GM12878 (cell line): ENCODE measurements at regions not wholly inside any gene's neighbourhood (a gene's known extent, or its start where the extent isn't known, plus 50 kb on each side); places are given as distances from the start of the nearest gene placed in this dataset.

Source experiments
- ATAC-seq: fragments of 200-7000 bp; cut with Tn5 transposase; 3 replicates; pipeline ENCODE4 v1.9.1; 2020; ENCODE audit warnings: mild to moderate bottlenecking, moderate library complexity
- BruUV-seq: library from RNA; stranded (reverse); fragments of 400-500 nt; replicated peaks from 2 replicates; lab custom pipeline; 2021; lab: Mats Ljungman, UMichigan
- CTCF ChIA-PET: fragments of 300-600 bp; sonication (Branson Sonifier 250); formaldehyde crosslinking; extraction: SDS; loops from one replicate; lab custom pipeline; 2021; ENCODE audit warnings: inconsistent platforms; lab: Yijun Ruan, JAX
- POLR2A ChIA-PET: fragments of 350-600 bp; formaldehyde crosslinking; extraction: SDS; loops from one replicate; lab custom pipeline; 2021; ENCODE audit warnings: inconsistent platforms; lab: Charles Lee
- RAD21 ChIA-PET: fragments of 300-600 bp; sonication (Branson Sonifier 250); formaldehyde crosslinking; loops from one replicate; lab custom pipeline; 2023; ENCODE audit warnings: antibody characterized with exemption; ENCODE audit not compliant: unreplicated experiment; lab: Charles Lee
- SMC1A ChIA-PET: fragments of 300-600 bp; sonication (Branson Sonifier 250); formaldehyde crosslinking; loops from one replicate; lab custom pipeline; 2023; ENCODE audit not compliant: unreplicated experiment, uncharacterized antibody; lab: Charles Lee
- DNase-seq: peaks from one replicate; pipeline ENCODE4 v3.0.0-alpha.2; 2011; ENCODE audit warnings: low read depth, low spot score
- FAIRE-seq: peaks from 3 replicates; lab custom pipeline; 2011; peaks lifted over from hg19 to GRCh38; lab: Jason Lieb, UNC
- H2AFZ ChIP-seq: 2 replicates; pipeline ENCODE4 v1.6.0; 2011; ENCODE audit warnings: low read depth, low read length, control low read depth; ENCODE audit not compliant: control insufficient read depth
- H3K27ac ChIP-seq: 2 replicates; pipeline ENCODE4 v1.5.1; 2011; ENCODE audit warnings: control low read depth; ENCODE audit not compliant: control insufficient read depth, insufficient read depth
- H3K27me3 ChIP-seq, 2 experiments: replicated peaks in 1 of 2; 2 replicates each; pipeline versions ENCODE4 v1.6.0 to v1.6.1; 2011; ENCODE audit warnings: low read length in 1 of 2; ENCODE audit not compliant: control insufficient read depth in 2 of 2, insufficient read depth in 2 of 2
- H3K36me3 ChIP-seq, 2 experiments: 2 replicates each; pipeline ENCODE4 v1.5.1; 2011; ENCODE audit warnings: low read length in 1 of 2; ENCODE audit not compliant: control insufficient read depth in 2 of 2, insufficient read depth in 2 of 2
- H3K4me1 ChIP-seq: 2 replicates; pipeline ENCODE4 v1.6.1; 2011; ENCODE audit warnings: mild to moderate bottlenecking, low read length, moderate library complexity, mixed read lengths; ENCODE audit not compliant: control insufficient read depth, insufficient read depth
- H3K4me2 ChIP-seq: 2 replicates; pipeline ENCODE4 v1.6.0; 2011; ENCODE audit warnings: control low read depth; ENCODE audit not compliant: control insufficient read depth, insufficient read depth
- H3K4me3 ChIP-seq: fragments of 200-600 bp; sonication (generic); 2 replicates; pipeline ENCODE4 v1.5.1; 2016
- H3K79me2 ChIP-seq: 2 replicates; pipeline ENCODE4 v1.6.0; 2011; ENCODE audit warnings: low read length; ENCODE audit not compliant: control insufficient read depth, insufficient read depth
- H3K9ac ChIP-seq: 2 replicates; pipeline ENCODE4 v1.8.0; 2011; ENCODE audit warnings: low read length, control low read depth, mixed read lengths; ENCODE audit not compliant: control insufficient read depth, insufficient read depth
- H3K9me3 ChIP-seq: replicated peaks from 3 replicates; pipeline ENCODE4 v1.5.1; 2011; ENCODE audit warnings: mild to moderate bottlenecking, low read length; ENCODE audit not compliant: control insufficient read depth, insufficient read depth
- H4K20me1 ChIP-seq: 2 replicates; pipeline ENCODE4 v1.6.0; 2011; ENCODE audit not compliant: control insufficient read depth, insufficient read depth
- ASH2L ChIP-seq: fragments of 300-600, 200-600 bp; sonication (generic); IDR thresholded peaks from 2 replicates; pipeline ENCODE4 v1.6.1; 2017; ENCODE audit warnings: low read depth, mild to moderate bottlenecking, borderline replicate concordance
- ETV6 ChIP-seq, 2 experiments: fragments of 450-650 bp in 1 of 2; IDR thresholded peaks in 1 of 2; conservative IDR thresholded peaks in 1 of 2; 2 replicates each; pipeline ENCODE4 v1.6.1; 2014; ENCODE audit warnings: antibody characterized with exemption in 1 of 2, borderline replicate concordance in 1 of 2, low read depth in 1 of 2, mild to moderate bottlenecking in 1 of 2, moderate library complexity in 1 of 2
- GATAD2B ChIP-seq: fragments of 450-650 bp; conservative IDR thresholded peaks from 2 replicates; pipeline ENCODE4 v1.6.1; 2017; ENCODE audit warnings: low read depth, mild to moderate bottlenecking, moderate library complexity
- JUNB ChIP-seq: IDR thresholded peaks from 2 replicates; pipeline ENCODE4 v1.6.1; 2016; ENCODE audit warnings: antibody characterized with exemption, mild to moderate bottlenecking
- LARP7 ChIP-seq: fragments of 450-650 bp; IDR thresholded peaks from 2 replicates; pipeline ENCODE4 v1.6.1; 2017; ENCODE audit warnings: mild to moderate bottlenecking
- MTA3 ChIP-seq: IDR thresholded peaks from 2 replicates; pipeline ENCODE4 v1.6.1; 2012; ENCODE audit warnings: low read length, inconsistent platforms, borderline replicate concordance
- NFYB ChIP-seq: IDR thresholded peaks from 2 replicates; pipeline ENCODE4 v1.6.1; 2011; ENCODE audit warnings: low read depth, mild to moderate bottlenecking, low read length, improper control_type of control experiment, moderate library complexity; ENCODE audit not compliant: insufficient read depth
- POU2F2 ChIP-seq: IDR thresholded peaks from 3 replicates; pipeline ENCODE4 v1.6.1; 2011; ENCODE audit warnings: low read depth, mild to moderate bottlenecking, low read length, borderline replicate concordance
- SP1 ChIP-seq: IDR thresholded peaks from one replicate; pipeline ENCODE4 v1.6.1; 2011; ENCODE audit warnings: low read depth, low read length
- STAT1 ChIP-seq: fragments of 450-650 bp; conservative IDR thresholded peaks from 2 replicates; pipeline ENCODE4 v1.6.1; 2014; ENCODE audit warnings: antibody characterized with exemption, mild to moderate bottlenecking
- TCF12 ChIP-seq: IDR thresholded peaks from 2 replicates; pipeline ENCODE4 v1.6.1; 2011; ENCODE audit warnings: low read depth, mild to moderate bottlenecking, low read length
- ZSCAN29 ChIP-seq: fragments of 450-650 bp; IDR thresholded peaks from 2 replicates; pipeline ENCODE4 v1.6.1; 2017; ENCODE audit warnings: mild to moderate bottlenecking, moderate library complexity
- WGBS: methylation state at CpG from one replicate; pipeline ENCODE4 v1.1.6; 2016; ENCODE audit warnings: low lambda C conversion rate; ENCODE audit not compliant: insufficient replicate concordance, insufficient coverage; ENCODE audit errors: missing lambda C conversion rate; 5-methylcytosine and 5-hydroxymethylcytosine counted together
- in situ Hi-C: fragments of 300-500 bp; cut with MboI; formaldehyde crosslinking; loops from 9 replicates; pipeline ENCODE4 v1.14.3; 2018; ENCODE audit warnings: mixed read lengths
- intact Hi-C: fragments of 100-400 bp; cut with micrococcal nuclease; formaldehyde crosslinking; loops from one replicate; pipeline ENCODE4 v1.14.2; 2022; ENCODE audit not compliant: unreplicated experiment
- TF ChIP-seq, protein P1 (sequence below): fragments of 450-650 bp; IDR thresholded peaks from 2 replicates; pipeline ENCODE4 v1.6.1; 2017; ENCODE audit warnings: low read depth, mild to moderate bottlenecking, moderate library complexity
- TF ChIP-seq, protein P2 (sequence below): fragments of 450-650 bp; IDR thresholded peaks from 2 replicates; pipeline ENCODE4 v1.6.1; 2017; ENCODE audit warnings: mild to moderate bottlenecking
- TF ChIP-seq, protein P3 (sequence below): fragments of 450-650 bp; conservative IDR thresholded peaks from 2 replicates; pipeline ENCODE4 v1.6.1; 2017; ENCODE audit warnings: mild to moderate bottlenecking, moderate library complexity
- TF ChIP-seq, protein P4 (sequence below): fragments of 450-650 bp; formaldehyde crosslinking; IDR thresholded peaks from 2 replicates; pipeline ENCODE4 v1.4.0; 2022; ENCODE audit warnings: mild to moderate bottlenecking, moderate library complexity

DNA sequence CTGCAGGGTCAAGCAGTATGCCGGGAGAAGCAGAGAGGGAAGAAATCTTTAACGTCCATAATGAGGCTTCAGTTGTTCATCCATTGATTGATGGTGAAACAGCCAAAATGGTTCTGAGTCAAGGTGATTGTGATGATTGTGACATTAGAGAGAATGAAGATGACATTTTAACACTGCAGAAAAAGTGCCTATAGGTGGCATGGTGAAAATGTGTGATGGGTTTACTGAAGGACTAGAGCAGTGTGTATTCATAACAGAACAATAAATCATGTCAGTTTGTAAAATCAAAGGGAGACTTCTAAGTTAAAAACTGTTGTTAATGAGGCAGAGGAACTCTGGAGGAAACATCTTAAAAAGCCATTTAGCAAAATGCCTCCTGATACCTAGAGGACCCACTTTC is 57.7 kb upstream of the CAND1 start:
- H3K27me3 ChIP-seq = no peaks in the 10 kb centered on the region; a peak in 1 of 4 replicates
- TF ChIP-seq, protein P1, sequence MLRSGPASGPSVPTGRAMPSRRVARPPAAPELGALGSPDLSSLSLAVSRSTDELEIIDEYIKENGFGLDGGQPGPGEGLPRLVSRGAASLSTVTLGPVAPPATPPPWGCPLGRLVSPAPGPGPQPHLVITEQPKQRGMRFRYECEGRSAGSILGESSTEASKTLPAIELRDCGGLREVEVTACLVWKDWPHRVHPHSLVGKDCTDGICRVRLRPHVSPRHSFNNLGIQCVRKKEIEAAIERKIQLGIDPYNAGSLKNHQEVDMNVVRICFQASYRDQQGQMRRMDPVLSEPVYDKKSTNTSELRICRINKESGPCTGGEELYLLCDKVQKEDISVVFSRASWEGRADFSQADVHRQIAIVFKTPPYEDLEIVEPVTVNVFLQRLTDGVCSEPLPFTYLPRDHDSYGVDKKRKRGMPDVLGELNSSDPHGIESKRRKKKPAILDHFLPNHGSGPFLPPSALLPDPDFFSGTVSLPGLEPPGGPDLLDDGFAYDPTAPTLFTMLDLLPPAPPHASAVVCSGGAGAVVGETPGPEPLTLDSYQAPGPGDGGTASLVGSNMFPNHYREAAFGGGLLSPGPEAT = no peak
- TF ChIP-seq, protein P2, sequence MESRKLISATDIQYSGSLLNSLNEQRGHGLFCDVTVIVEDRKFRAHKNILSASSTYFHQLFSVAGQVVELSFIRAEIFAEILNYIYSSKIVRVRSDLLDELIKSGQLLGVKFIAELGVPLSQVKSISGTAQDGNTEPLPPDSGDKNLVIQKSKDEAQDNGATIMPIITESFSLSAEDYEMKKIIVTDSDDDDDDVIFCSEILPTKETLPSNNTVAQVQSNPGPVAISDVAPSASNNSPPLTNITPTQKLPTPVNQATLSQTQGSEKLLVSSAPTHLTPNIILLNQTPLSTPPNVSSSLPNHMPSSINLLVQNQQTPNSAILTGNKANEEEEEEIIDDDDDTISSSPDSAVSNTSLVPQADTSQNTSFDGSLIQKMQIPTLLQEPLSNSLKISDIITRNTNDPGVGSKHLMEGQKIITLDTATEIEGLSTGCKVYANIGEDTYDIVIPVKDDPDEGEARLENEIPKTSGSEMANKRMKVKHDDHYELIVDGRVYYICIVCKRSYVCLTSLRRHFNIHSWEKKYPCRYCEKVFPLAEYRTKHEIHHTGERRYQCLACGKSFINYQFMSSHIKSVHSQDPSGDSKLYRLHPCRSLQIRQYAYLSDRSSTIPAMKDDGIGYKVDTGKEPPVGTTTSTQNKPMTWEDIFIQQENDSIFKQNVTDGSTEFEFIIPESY = no peak
- TF ChIP-seq MTA3 = no peak
- TF ChIP-seq SP1 = no peak
- TF ChIP-seq, protein P3, sequence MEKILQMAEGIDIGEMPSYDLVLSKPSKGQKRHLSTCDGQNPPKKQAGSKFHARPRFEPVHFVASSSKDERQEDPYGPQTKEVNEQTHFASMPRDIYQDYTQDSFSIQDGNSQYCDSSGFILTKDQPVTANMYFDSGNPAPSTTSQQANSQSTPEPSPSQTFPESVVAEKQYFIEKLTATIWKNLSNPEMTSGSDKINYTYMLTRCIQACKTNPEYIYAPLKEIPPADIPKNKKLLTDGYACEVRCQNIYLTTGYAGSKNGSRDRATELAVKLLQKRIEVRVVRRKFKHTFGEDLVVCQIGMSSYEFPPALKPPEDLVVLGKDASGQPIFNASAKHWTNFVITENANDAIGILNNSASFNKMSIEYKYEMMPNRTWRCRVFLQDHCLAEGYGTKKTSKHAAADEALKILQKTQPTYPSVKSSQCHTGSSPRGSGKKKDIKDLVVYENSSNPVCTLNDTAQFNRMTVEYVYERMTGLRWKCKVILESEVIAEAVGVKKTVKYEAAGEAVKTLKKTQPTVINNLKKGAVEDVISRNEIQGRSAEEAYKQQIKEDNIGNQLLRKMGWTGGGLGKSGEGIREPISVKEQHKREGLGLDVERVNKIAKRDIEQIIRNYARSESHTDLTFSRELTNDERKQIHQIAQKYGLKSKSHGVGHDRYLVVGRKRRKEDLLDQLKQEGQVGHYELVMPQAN = no peak
- no peak for TF ChIP-seq TCF12
- TF ChIP-seq ASH2L = no peak
- TF ChIP-seq, protein P4, sequence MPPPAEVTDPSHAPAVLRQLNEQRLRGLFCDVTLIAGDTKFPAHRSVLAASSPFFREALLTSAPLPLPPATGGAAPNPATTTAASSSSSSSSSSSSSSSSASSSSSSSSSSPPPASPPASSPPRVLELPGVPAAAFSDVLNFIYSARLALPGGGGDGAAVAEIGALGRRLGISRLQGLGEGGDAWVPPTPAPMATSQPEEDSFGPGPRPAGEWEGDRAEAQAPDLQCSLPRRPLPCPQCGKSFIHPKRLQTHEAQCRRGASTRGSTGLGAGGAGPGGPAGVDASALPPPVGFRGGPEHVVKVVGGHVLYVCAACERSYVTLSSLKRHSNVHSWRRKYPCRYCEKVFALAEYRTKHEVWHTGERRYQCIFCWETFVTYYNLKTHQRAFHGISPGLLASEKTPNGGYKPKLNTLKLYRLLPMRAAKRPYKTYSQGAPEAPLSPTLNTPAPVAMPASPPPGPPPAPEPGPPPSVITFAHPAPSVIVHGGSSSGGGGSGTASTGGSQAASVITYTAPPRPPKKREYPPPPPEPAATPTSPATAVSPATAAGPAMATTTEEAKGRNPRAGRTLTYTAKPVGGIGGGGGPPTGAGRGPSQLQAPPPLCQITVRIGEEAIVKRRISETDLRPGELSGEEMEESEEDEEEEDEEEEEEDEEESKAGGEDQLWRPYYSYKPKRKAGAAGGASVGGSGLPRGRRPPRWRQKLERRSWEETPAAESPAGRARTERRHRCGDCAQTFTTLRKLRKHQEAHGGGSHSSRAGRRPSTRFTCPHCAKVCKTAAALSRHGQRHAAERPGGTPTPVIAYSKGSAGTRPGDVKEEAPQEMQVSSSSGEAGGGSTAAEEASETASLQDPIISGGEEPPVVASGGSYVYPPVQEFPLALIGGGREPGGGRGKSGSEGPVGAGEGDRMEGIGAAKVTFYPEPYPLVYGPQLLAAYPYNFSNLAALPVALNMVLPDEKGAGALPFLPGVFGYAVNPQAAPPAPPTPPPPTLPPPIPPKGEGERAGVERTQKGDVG = no peak
- TF ChIP-seq ZSCAN29 = no peak
- TF ChIP-seq NFYB = no peak
- TF ChIP-seq GATAD2B = no peak
- TF ChIP-seq ETV6 (conservative IDR thresholded peaks at IDR 0.05 in 1 of 2, IDR thresholded peaks at IDR 0.05 in 1 of 2; ENCODE audit: borderline replicate concordance in 1 of 2, low read depth in 1 of 2) = no peak
- no peak for TF ChIP-seq LARP7
- no peak for TF ChIP-seq POU2F2
- TF ChIP-seq JUNB = no peak
- TF ChIP-seq STAT1 = no peak
- ATAC-seq (no peak), FAIRE-seq (no peak), DNase-seq (no peak)
- intact Hi-C loops (no loop called here), in situ Hi-C loops (no loop called here)
- H2AFZ ChIP-seq = no peak overlapping the region
- BruUV-seq = no TSS peak
- H3K9ac ChIP-seq = no peak overlapping the region
- ChIA-PET POLR2A (no interaction called here), RAD21 (no interaction called here), CTCF (no interaction called here), SMC1A (no interaction called here)
- no peaks in the 10 kb centered on the region for H3K79me2 ChIP-seq
- H4K20me1 ChIP-seq = no peaks in the 10 kb centered on the region
- 90% methylated on average over 2 of the region's 2 CpGs for WGBS
- H3K27ac ChIP-seq = no peak overlapping the region
- no peak overlapping the region for H3K4me3 ChIP-seq
- H3K4me2 ChIP-seq = no peak overlapping the region
- no peaks in the 10 kb centered on the region for H3K9me3 ChIP-seq
- H3K4me1 ChIP-seq = no peaks in the 10 kb centered on the region
- no peaks in the 10 kb centered on the region for H3K36me3 ChIP-seq
